C4-2B (cell line): ENCODE measurements at regions not wholly inside any gene's neighbourhood (a gene's known extent, or its start where the extent isn't known, plus 50 kb on each side); places are given as distances from the start of the nearest gene placed in this dataset.

Source experiments
- H3K27ac ChIP-seq: fragments of 450-650 bp; 2 replicates; pipeline ENCODE4 v1.5.1; 2017
- ZFX ChIP-seq: fragments of 450-650 bp; IDR thresholded peaks from 2 replicates; pipeline ENCODE4 v1.6.1; 2017
- TF ChIP-seq, protein P1 (sequence below): fragments of 450-650 bp; conservative IDR thresholded peaks from 2 replicates; pipeline ENCODE4 v1.5.1; 2017; ENCODE audit warnings: mild to moderate bottlenecking

- no peak overlapping the region for H3K27ac ChIP-seq
- no peak for TF ChIP-seq ZFX
- TF ChIP-seq, protein P1, sequence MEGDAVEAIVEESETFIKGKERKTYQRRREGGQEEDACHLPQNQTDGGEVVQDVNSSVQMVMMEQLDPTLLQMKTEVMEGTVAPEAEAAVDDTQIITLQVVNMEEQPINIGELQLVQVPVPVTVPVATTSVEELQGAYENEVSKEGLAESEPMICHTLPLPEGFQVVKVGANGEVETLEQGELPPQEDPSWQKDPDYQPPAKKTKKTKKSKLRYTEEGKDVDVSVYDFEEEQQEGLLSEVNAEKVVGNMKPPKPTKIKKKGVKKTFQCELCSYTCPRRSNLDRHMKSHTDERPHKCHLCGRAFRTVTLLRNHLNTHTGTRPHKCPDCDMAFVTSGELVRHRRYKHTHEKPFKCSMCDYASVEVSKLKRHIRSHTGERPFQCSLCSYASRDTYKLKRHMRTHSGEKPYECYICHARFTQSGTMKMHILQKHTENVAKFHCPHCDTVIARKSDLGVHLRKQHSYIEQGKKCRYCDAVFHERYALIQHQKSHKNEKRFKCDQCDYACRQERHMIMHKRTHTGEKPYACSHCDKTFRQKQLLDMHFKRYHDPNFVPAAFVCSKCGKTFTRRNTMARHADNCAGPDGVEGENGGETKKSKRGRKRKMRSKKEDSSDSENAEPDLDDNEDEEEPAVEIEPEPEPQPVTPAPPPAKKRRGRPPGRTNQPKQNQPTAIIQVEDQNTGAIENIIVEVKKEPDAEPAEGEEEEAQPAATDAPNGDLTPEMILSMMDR, result no peak
Measured at GRCh38 chr12:48266826-48267225, 63.7 kb upstream of the OR10AD1 start.

- no peak for TF ChIP-seq ZFX
- TF ChIP-seq, protein P1, result no peak
- no peak overlapping the region for H3K27ac ChIP-seq
Measured at GRCh38 chr12:48265777-48266176, 62.7 kb upstream of the OR10AD1 start.

DNA sequence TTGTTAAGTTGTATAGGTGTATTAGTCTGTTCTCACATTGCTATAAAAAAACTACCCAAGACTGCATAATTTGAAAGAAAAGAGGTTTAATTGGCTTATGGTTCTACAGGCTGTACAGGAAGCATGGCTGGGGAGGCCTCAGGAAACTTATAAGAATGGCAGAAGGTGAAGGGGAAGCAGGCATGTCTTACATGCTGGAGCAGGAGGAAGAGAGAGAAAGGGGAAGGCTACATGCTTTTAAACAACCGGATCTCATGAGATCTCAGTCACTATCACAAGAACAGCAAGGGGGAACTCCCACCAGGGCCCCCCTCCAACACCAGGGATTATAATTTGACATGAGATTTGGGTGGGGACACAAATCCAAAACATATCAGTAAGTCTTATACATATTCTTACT is 60.5 kb upstream of the OR10AD1 start:
- no peak overlapping the region for H3K27ac ChIP-seq
- TF ChIP-seq, protein P1, result no peak
- no peak for TF ChIP-seq ZFX

DNA sequence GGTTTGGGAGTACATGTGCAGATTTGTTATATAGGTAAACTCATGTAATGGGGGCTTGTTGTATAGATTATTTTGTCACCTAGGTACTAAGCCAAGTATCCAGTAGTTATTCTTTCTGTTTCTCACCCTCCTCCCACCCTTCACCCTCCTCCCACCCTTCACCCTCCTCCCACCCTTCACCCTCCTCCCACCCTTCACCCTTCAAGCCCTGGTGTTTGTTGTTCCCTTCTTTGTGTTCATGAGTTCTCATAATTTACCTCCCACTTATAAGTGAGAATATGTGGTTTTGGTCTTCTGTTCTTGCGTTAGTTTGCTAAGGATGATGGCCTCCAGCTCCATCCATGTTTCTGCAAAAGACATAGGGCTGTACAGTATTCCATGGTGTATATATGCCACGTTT is 58.7 kb upstream of the OR10AD1 start:
- no peak for TF ChIP-seq ZFX
- TF ChIP-seq, protein P1, result no peak
- no peak overlapping the region for H3K27ac ChIP-seq
